ENCODE measurements at regions not wholly inside any gene's neighbourhood (a gene's known extent, or its start where the extent isn't known, plus 50 kb on each side); places are given as distances from the start of the nearest gene placed in this dataset.

DNA sequence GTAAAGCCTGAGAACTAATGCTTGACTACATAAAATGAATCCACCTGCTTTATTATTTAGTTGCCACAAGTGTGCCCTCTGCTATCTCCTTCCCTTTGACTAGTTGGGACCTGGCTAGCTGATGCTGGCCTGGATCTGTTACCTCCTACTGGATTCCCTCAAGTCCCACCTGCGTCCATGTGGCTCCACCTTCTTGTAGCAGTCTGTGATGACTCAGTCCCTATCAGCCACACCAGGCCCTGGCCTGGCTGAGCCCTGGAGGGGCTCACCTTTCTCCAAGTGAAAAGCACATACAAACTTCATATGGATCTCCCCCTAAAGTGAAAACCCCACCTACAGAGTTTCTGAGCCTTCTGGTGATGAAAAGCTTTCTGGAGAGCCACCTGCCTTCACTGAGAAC lies 611.4 kb downstream of the SEMA5A start:
- TF ChIP-seq, protein P1, sequence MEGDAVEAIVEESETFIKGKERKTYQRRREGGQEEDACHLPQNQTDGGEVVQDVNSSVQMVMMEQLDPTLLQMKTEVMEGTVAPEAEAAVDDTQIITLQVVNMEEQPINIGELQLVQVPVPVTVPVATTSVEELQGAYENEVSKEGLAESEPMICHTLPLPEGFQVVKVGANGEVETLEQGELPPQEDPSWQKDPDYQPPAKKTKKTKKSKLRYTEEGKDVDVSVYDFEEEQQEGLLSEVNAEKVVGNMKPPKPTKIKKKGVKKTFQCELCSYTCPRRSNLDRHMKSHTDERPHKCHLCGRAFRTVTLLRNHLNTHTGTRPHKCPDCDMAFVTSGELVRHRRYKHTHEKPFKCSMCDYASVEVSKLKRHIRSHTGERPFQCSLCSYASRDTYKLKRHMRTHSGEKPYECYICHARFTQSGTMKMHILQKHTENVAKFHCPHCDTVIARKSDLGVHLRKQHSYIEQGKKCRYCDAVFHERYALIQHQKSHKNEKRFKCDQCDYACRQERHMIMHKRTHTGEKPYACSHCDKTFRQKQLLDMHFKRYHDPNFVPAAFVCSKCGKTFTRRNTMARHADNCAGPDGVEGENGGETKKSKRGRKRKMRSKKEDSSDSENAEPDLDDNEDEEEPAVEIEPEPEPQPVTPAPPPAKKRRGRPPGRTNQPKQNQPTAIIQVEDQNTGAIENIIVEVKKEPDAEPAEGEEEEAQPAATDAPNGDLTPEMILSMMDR (IDR thresholded peaks at IDR 0.05) = no peak
- TF ChIP-seq EZH2phosphoT487 (IDR thresholded peaks at IDR 0.05) = no peak
